ENCODE measurements at regions not wholly inside any gene's neighbourhood (a gene's known extent, or its start where the extent isn't known, plus 50 kb on each side); places are given as distances from the start of the nearest gene placed in this dataset.

DNA sequence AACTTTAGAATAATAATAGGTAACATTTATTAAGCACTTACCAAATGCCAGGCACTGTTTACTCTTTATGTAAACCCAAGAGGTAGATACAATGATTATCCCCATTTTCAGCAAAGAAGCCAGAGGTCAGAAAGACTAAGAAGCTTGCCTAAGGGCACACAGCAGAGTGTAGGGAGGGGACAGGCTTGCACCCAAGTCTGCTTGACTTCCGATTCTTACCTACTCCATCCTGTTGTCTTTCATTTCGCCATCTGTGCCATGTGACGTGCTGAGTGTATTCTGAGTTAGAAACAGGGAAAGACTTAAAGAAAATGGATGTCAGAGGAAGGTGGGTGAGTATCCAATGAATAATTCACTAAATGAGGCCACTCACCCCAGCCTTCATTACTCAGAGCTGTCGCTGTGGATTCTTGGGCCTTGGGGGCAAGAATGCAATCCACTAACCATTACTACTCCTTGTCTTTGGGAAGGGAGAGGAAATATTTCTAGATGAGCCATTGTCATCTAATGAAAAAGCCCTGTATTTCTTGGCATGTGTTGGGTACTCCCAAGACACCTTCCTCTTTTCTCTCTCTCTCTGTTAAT, 76.4 kb upstream of the BCL11A start:
- TF ChIP-seq, protein P1, sequence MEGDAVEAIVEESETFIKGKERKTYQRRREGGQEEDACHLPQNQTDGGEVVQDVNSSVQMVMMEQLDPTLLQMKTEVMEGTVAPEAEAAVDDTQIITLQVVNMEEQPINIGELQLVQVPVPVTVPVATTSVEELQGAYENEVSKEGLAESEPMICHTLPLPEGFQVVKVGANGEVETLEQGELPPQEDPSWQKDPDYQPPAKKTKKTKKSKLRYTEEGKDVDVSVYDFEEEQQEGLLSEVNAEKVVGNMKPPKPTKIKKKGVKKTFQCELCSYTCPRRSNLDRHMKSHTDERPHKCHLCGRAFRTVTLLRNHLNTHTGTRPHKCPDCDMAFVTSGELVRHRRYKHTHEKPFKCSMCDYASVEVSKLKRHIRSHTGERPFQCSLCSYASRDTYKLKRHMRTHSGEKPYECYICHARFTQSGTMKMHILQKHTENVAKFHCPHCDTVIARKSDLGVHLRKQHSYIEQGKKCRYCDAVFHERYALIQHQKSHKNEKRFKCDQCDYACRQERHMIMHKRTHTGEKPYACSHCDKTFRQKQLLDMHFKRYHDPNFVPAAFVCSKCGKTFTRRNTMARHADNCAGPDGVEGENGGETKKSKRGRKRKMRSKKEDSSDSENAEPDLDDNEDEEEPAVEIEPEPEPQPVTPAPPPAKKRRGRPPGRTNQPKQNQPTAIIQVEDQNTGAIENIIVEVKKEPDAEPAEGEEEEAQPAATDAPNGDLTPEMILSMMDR (IDR thresholded peaks at IDR 0.05; ENCODE audit: low read length): no peak
- no peak for TF ChIP-seq EZH2 (IDR thresholded peaks at IDR 0.05; ENCODE audit: borderline replicate concordance, low read length)
- H3K9me2 ChIP-seq (ENCODE audit: low read depth, low read length): no peaks in the 10 kb centered on the region
- no peak overlapping the region for H3K27ac ChIP-seq (ENCODE audit: low read depth, low read length, poor library complexity, severe bottlenecking)
- no peaks in the 10 kb centered on the region for H3K79me2 ChIP-seq (ENCODE audit: insufficient read depth, low read length)
- H3K4me3 ChIP-seq (ENCODE audit: low read depth, low read length, poor library complexity, severe bottlenecking): no peak overlapping the region
- no peaks in the 10 kb centered on the region for H3K9me3 ChIP-seq (ENCODE audit: low read length)
- H3K4me1 ChIP-seq (ENCODE audit: insufficient read depth, low read length, severe bottlenecking): no peaks in the 10 kb centered on the region
- H3K36me3 ChIP-seq (ENCODE audit: insufficient read depth, low read length): no peaks in the 10 kb centered on the region
- no peak overlapping the region for H3K9ac ChIP-seq (ENCODE audit: low read length)
- H4K20me1 ChIP-seq (ENCODE audit: insufficient read depth, low read length): no peaks in the 10 kb centered on the region
- peaks cover 9% of the 10 kb centered on the region; the same call in 1 of the 2 replicates for H3K27me3 ChIP-seq (ENCODE audit: insufficient read depth, low read length)
- H3K4me2 ChIP-seq (ENCODE audit: low read length): no peak overlapping the region
- no peak overlapping the region for H2AFZ ChIP-seq (ENCODE audit: low read length)
- H3F3A ChIP-seq (ENCODE audit: insufficient read depth, low read length): no peaks in the 10 kb centered on the region

DNA sequence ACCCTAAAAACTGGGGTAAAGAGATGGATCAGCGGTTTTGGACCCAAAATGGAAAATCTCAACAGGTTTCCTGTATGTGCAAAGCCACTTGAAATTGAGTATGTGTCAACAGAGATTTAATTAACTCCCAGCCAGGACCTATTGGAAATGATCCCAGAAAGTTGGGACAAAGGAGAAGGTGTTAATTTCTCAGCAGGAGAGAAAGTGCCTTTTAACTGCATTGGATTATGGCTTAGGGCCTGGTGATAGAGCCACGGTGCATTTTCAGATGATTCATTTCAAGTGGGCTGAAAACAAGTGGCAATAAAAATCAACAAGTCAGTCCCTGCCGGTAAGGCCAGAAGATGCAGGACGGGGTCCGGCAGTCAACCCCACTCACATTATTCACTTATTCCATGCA, 80.2 kb upstream of the BCL11A start:
- Histone ChIP-seq H4K20me1 (ENCODE audit: insufficient read depth, low read length) (no peaks in the 10 kb centered on the region), H3K9ac (ENCODE audit: low read length) (no peak overlapping the region), H3K9me2 (ENCODE audit: low read depth, low read length) (no peaks in the 10 kb centered on the region), H3K79me2 (ENCODE audit: insufficient read depth, low read length) (no peaks in the 10 kb centered on the region), H3F3A (ENCODE audit: insufficient read depth, low read length) (no peaks in the 10 kb centered on the region), H3K4me1 (ENCODE audit: insufficient read depth, low read length, severe bottlenecking) (no peaks in the 10 kb centered on the region), H2AFZ (ENCODE audit: low read length) (no peak overlapping the region), H3K9me3 (ENCODE audit: low read length) (no peaks in the 10 kb centered on the region), H3K36me3 (ENCODE audit: insufficient read depth, low read length) (no peaks in the 10 kb centered on the region), H3K27ac (ENCODE audit: low read depth, low read length, poor library complexity, severe bottlenecking) (no peak overlapping the region), H3K27me3 (ENCODE audit: insufficient read depth, low read length) (peaks cover 6% of the 10 kb centered on the region; the same call in 1 of the 2 replicates), H3K4me2 (ENCODE audit: low read length) (no peak overlapping the region), H3K4me3 (ENCODE audit: low read depth, low read length, poor library complexity, severe bottlenecking) (no peak overlapping the region)
- no peak for TF ChIP-seq EZH2 (IDR thresholded peaks at IDR 0.05; ENCODE audit: borderline replicate concordance, low read length)
- TF ChIP-seq, protein P1 (IDR thresholded peaks at IDR 0.05; ENCODE audit: low read length): no peak

DNA sequence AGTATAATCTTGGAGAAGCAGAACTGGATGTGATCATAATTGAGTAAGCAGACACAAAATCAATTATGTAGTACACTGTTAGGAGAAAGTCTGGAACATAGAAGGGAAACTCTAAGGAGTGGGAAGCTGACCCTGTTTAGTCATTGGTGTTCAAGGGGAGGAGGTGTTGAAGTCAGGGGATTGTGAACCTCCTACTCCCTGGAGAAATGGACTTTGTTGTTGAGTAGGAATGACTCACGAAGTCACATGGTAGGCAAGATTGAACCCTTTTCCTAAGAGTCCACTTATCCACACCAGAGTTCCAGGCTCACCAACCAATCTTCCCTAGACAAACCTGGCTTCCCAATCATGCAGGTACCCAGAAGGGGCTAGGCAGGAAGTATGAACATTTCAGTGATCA, 81.0 kb upstream of the BCL11A start:
- Histone ChIP-seq H3K9me3 (ENCODE audit: low read length) (no peaks in the 10 kb centered on the region), H3K27me3 (ENCODE audit: insufficient read depth, low read length) (peaks cover 6% of the 10 kb centered on the region; the same call in 1 of the 2 replicates), H3K79me2 (ENCODE audit: insufficient read depth, low read length) (no peaks in the 10 kb centered on the region), H3K4me1 (ENCODE audit: insufficient read depth, low read length, severe bottlenecking) (no peaks in the 10 kb centered on the region), H3F3A (ENCODE audit: insufficient read depth, low read length) (no peaks in the 10 kb centered on the region), H3K9ac (ENCODE audit: low read length) (no peak overlapping the region), H3K27ac (ENCODE audit: low read depth, low read length, poor library complexity, severe bottlenecking) (no peak overlapping the region), H3K9me2 (ENCODE audit: low read depth, low read length) (no peaks in the 10 kb centered on the region), H4K20me1 (ENCODE audit: insufficient read depth, low read length) (no peaks in the 10 kb centered on the region), H2AFZ (ENCODE audit: low read length) (no peak overlapping the region), H3K4me2 (ENCODE audit: low read length) (no peak overlapping the region), H3K36me3 (ENCODE audit: insufficient read depth, low read length) (no peaks in the 10 kb centered on the region), H3K4me3 (ENCODE audit: low read depth, low read length, poor library complexity, severe bottlenecking) (no peak overlapping the region)
- TF ChIP-seq, protein P1 (IDR thresholded peaks at IDR 0.05; ENCODE audit: low read length): no peak
- TF ChIP-seq EZH2 (IDR thresholded peaks at IDR 0.05; ENCODE audit: borderline replicate concordance, low read length): no peak
